Esophagus muscularis mucosa (tissue), 3 donors: ENCODE measurements at regions not wholly inside any gene's neighbourhood (a gene's known extent, or its start where the extent isn't known, plus 50 kb on each side); places are given as distances from the start of the nearest gene placed in this dataset.

Source experiments
- POLR2A ChIP-seq: fragments of 450-650 bp; IDR thresholded peaks from one replicate; pipeline ENCODE4 v1.6.1; 2017; ENCODE audit warnings: antibody characterized with exemption, moderate library complexity, mild to moderate bottlenecking, low read depth
- POLR2AphosphoS5 ChIP-seq, 2 donors: sonication (generic); formaldehyde crosslinking; IDR thresholded peaks; one replicate each; pipeline ENCODE4 v1.6.1; 2017; ENCODE audit warnings: antibody characterized with exemption in 2 of 2
- TF ChIP-seq, protein P1 (sequence below), 3 experiments: fragments of 200-600 bp in 2 of 3; fragments of 450-650 bp in 1 of 3; sonication (generic) in 2 of 3; IDR thresholded peaks; one replicate each; pipeline ENCODE4 v1.5.1; 2017 to 2019; ENCODE audit warnings: antibody characterized with exemption in 3 of 3, mild to moderate bottlenecking in 2 of 3, moderate library complexity in 1 of 3

DNA sequence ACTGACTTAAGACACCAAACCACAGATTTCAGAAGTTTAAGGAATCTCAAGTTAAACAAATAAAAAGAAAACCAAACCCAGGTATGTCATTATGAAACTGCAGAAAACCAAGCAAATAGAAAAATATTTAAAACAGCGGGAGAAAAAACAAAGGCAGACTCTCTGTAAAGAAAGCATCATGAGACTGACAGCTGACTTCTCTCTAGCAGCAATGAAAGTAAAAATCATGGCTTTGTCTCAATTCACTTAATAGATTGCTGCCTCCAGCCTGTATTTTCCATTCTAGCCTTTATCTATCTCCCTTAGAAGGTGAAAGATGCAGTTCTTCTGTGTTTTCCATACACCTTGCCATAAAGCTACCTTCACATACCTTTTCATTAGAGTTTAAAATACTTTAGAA is 131.1 kb upstream of the IPO5 start:
- TF ChIP-seq, protein P1, sequence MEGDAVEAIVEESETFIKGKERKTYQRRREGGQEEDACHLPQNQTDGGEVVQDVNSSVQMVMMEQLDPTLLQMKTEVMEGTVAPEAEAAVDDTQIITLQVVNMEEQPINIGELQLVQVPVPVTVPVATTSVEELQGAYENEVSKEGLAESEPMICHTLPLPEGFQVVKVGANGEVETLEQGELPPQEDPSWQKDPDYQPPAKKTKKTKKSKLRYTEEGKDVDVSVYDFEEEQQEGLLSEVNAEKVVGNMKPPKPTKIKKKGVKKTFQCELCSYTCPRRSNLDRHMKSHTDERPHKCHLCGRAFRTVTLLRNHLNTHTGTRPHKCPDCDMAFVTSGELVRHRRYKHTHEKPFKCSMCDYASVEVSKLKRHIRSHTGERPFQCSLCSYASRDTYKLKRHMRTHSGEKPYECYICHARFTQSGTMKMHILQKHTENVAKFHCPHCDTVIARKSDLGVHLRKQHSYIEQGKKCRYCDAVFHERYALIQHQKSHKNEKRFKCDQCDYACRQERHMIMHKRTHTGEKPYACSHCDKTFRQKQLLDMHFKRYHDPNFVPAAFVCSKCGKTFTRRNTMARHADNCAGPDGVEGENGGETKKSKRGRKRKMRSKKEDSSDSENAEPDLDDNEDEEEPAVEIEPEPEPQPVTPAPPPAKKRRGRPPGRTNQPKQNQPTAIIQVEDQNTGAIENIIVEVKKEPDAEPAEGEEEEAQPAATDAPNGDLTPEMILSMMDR (IDR thresholded peaks at IDR 0.05): no peak
- TF ChIP-seq POLR2A: no peak
- no peak for TF ChIP-seq POLR2AphosphoS5 (IDR thresholded peaks at IDR 0.05)
